Activated CD8-positive, alpha-beta T cell treated with anti-CD3 and anti-CD28 coated beads, Interleukin-2, amount 10 ng/mL, durations not matched to agents 7 days and 5 days (primary cell): ENCODE measurements at regions not wholly inside any gene's neighbourhood (a gene's known extent, or its start where the extent isn't known, plus 50 kb on each side); places are given as distances from the start of the nearest gene placed in this dataset.

Source experiments
- ATAC-seq: fragments of 150-1000 bp; cut with Tn5 transposase; one replicate; pipeline ENCODE4 v1.10.0; 2021; ENCODE audit warnings: moderate library complexity
- CTCF ChIA-PET: fragments of 350-600 bp; sonication (Branson Sonifier 250); formaldehyde crosslinking; loops from one replicate; lab custom pipeline; 2021; ENCODE audit warnings: antibody characterized with exemption; lab: Charles Lee
- POLR2A ChIA-PET: fragments of 350-600 bp; sonication (Branson Sonifier 250); formaldehyde crosslinking; loops from one replicate; lab custom pipeline; 2021; ENCODE audit warnings: antibody characterized with exemption; lab: Charles Lee
- DNase-seq: peaks from one replicate; pipeline ENCODE4 v3.0.0-alpha.2; 2020
- H3K27ac Mint-ChIP-seq: one replicate; pipeline ENCODE4 v1.8.0; 2021; ENCODE audit warnings: mild to moderate bottlenecking, mixed read lengths
- H3K27me3 Mint-ChIP-seq: one replicate; pipeline ENCODE4 v1.8.0; 2021; ENCODE audit warnings: low read depth, mixed read lengths
- H3K36me3 Mint-ChIP-seq: one replicate; pipeline ENCODE4 v1.8.0; 2021; ENCODE audit warnings: low read depth, mixed read lengths
- H3K4me1 Mint-ChIP-seq: one replicate; pipeline ENCODE4 v1.8.0; 2021; ENCODE audit warnings: low read depth, mixed read lengths
- H3K4me3 Mint-ChIP-seq: one replicate; pipeline ENCODE4 v1.8.0; 2021; ENCODE audit warnings: mild to moderate bottlenecking, mixed read lengths
- H3K9me3 Mint-ChIP-seq: one replicate; pipeline ENCODE4 v1.8.0; 2022; ENCODE audit warnings: mixed read lengths; ENCODE audit not compliant: insufficient read depth

GRCh38 chr7:136210079-136210478 is 232.9 kb upstream of the MTPN start:
- no peaks in the 10 kb centered on the region for H3K27me3 Mint-ChIP-seq
- no peaks in the 10 kb centered on the region for H3K36me3 Mint-ChIP-seq
- POLR2A ChIA-PET = no interaction called here
- CTCF ChIA-PET = no interaction called here
- no peak overlapping the region for H3K4me3 Mint-ChIP-seq
- H3K4me1 Mint-ChIP-seq = no peaks in the 10 kb centered on the region
- no peaks in the 10 kb centered on the region for H3K9me3 Mint-ChIP-seq
- DNase-seq (no peak), ATAC-seq (no peak)
- no peak overlapping the region for H3K27ac Mint-ChIP-seq

GRCh38 chr7:136205956-136206355 is 228.8 kb upstream of the MTPN start:
- no peaks in the 10 kb centered on the region for H3K9me3 Mint-ChIP-seq
- no peaks in the 10 kb centered on the region for H3K27me3 Mint-ChIP-seq
- DNase-seq (no peak), ATAC-seq (no peak)
- ChIA-PET CTCF (no interaction called here), POLR2A (no interaction called here)
- no peaks in the 10 kb centered on the region for H3K4me1 Mint-ChIP-seq
- H3K27ac Mint-ChIP-seq = no peak overlapping the region
- no peak overlapping the region for H3K4me3 Mint-ChIP-seq
- H3K36me3 Mint-ChIP-seq = no peaks in the 10 kb centered on the region

- H3K9me3 Mint-ChIP-seq = peaks cover 11% of the 10 kb centered on the region
- H3K36me3 Mint-ChIP-seq = no peaks in the 10 kb centered on the region
- ATAC-seq = no peak
- no peaks in the 10 kb centered on the region for H3K27me3 Mint-ChIP-seq
- ChIA-PET CTCF (no interaction called here), POLR2A (no interaction called here)
- H3K4me1 Mint-ChIP-seq = no peaks in the 10 kb centered on the region
- no peak for DNase-seq
- no peak overlapping the region for H3K27ac Mint-ChIP-seq
- H3K4me3 Mint-ChIP-seq = no peak overlapping the region
Observed at GRCh38 chr7:136198168-136198567, 221.0 kb upstream of the MTPN start.

GRCh38 chr7:136194878-136195277 is 217.7 kb upstream of the MTPN start:
- CTCF ChIA-PET = no interaction called here
- H3K9me3 Mint-ChIP-seq = peaks cover 11% of the 10 kb centered on the region
- H3K27me3 Mint-ChIP-seq = no peaks in the 10 kb centered on the region
- no peaks in the 10 kb centered on the region for H3K36me3 Mint-ChIP-seq
- DNase-seq (no peak), ATAC-seq (no peak)
- H3K4me3 Mint-ChIP-seq = no peak overlapping the region
- H3K4me1 Mint-ChIP-seq = no peaks in the 10 kb centered on the region
- no peak overlapping the region for H3K27ac Mint-ChIP-seq
- POLR2A ChIA-PET = no interaction called here

- Mint-ChIP-seq H3K9me3 (peaks cover 11% of the 10 kb centered on the region), H3K27me3 (no peaks in the 10 kb centered on the region), H3K4me3 (no peak overlapping the region), H3K4me1 (no peaks in the 10 kb centered on the region), H3K36me3 (no peaks in the 10 kb centered on the region), H3K27ac (no peak overlapping the region)
- ATAC-seq (no peak), DNase-seq (no peak)
- ChIA-PET CTCF (no interaction called here), POLR2A (no interaction called here)
Observed at GRCh38 chr7:136193940-136194339, 216.8 kb upstream of the MTPN start.

GRCh38 chr7:136189506-136189998 is 212.4 kb upstream of the MTPN start:
- H3K9me3 Mint-ChIP-seq = no peaks in the 10 kb centered on the region
- no peaks in the 10 kb centered on the region for H3K36me3 Mint-ChIP-seq
- no peaks in the 10 kb centered on the region for H3K27me3 Mint-ChIP-seq
- ChIA-PET POLR2A (no interaction called here), CTCF (no interaction called here)
- H3K27ac Mint-ChIP-seq = no peak overlapping the region
- DNase-seq (no peak), ATAC-seq (no peak)
- H3K4me1 Mint-ChIP-seq = no peaks in the 10 kb centered on the region
- no peak overlapping the region for H3K4me3 Mint-ChIP-seq

GRCh38 chr7:136186281-136186680 is 209.1 kb upstream of the MTPN start:
- CTCF ChIA-PET = no interaction called here
- POLR2A ChIA-PET = no interaction called here
- no peaks in the 10 kb centered on the region for H3K4me1 Mint-ChIP-seq
- H3K9me3 Mint-ChIP-seq = no peaks in the 10 kb centered on the region
- DNase-seq (no peak), ATAC-seq (no peak)
- no peaks in the 10 kb centered on the region for H3K36me3 Mint-ChIP-seq
- no peak overlapping the region for H3K27ac Mint-ChIP-seq
- no peaks in the 10 kb centered on the region for H3K27me3 Mint-ChIP-seq
- H3K4me3 Mint-ChIP-seq = no peak overlapping the region

- H3K27me3 Mint-ChIP-seq = no peaks in the 10 kb centered on the region
- ChIA-PET POLR2A (no interaction called here), CTCF (no interaction called here)
- H3K9me3 Mint-ChIP-seq = no peaks in the 10 kb centered on the region
- no peaks in the 10 kb centered on the region for H3K4me1 Mint-ChIP-seq
- H3K36me3 Mint-ChIP-seq = no peaks in the 10 kb centered on the region
- ATAC-seq = no peak
- no peak overlapping the region for H3K27ac Mint-ChIP-seq
- DNase-seq = no peak
- no peak overlapping the region for H3K4me3 Mint-ChIP-seq
Observed at GRCh38 chr7:136184719-136185118, 207.6 kb upstream of the MTPN start.

GRCh38 chr7:136183981-136184380 is 206.8 kb upstream of the MTPN start:
- ATAC-seq = no peak
- CTCF ChIA-PET = no interaction called here
- Mint-ChIP-seq H3K36me3 (no peaks in the 10 kb centered on the region), H3K27me3 (no peaks in the 10 kb centered on the region), H3K9me3 (no peaks in the 10 kb centered on the region), H3K27ac (no peak overlapping the region), H3K4me3 (no peak overlapping the region), H3K4me1 (peaks cover 4% of the 10 kb centered on the region)
- POLR2A ChIA-PET = no interaction called here
- DNase-seq = no peak

- ATAC-seq = no peak
- ChIA-PET CTCF (no interaction called here), POLR2A (no interaction called here)
- no peak overlapping the region for H3K4me3 Mint-ChIP-seq
- H3K9me3 Mint-ChIP-seq = no peaks in the 10 kb centered on the region
- no peak overlapping the region for H3K27ac Mint-ChIP-seq
- H3K27me3 Mint-ChIP-seq = no peaks in the 10 kb centered on the region
- no peaks in the 10 kb centered on the region for H3K36me3 Mint-ChIP-seq
- DNase-seq = no peak
- H3K4me1 Mint-ChIP-seq = peaks cover 4% of the 10 kb centered on the region
Observed at GRCh38 chr7:136180984-136181383, 203.8 kb upstream of the MTPN start.

- H3K36me3 Mint-ChIP-seq = no peaks in the 10 kb centered on the region
- DNase-seq (no peak), ATAC-seq (no peak)
- POLR2A ChIA-PET = no interaction called here
- no peak overlapping the region for H3K4me3 Mint-ChIP-seq
- CTCF ChIA-PET = no interaction called here
- H3K4me1 Mint-ChIP-seq = peaks cover 4% of the 10 kb centered on the region
- no peaks in the 10 kb centered on the region for H3K9me3 Mint-ChIP-seq
- H3K27ac Mint-ChIP-seq = no peak overlapping the region
- H3K27me3 Mint-ChIP-seq = no peaks in the 10 kb centered on the region
Observed at GRCh38 chr7:136179851-136180721, 202.9 kb upstream of the MTPN start.

- no peak for ATAC-seq
Observed at GRCh38 chr7:136179154-136179553, 202.0 kb upstream of the MTPN start.

More at GRCh38 chr7:136179154-136179553, 202.0 kb upstream of the MTPN start:
- H3K36me3 Mint-ChIP-seq = no peaks in the 10 kb centered on the region
- no peak overlapping the region for H3K27ac Mint-ChIP-seq
- H3K4me3 Mint-ChIP-seq = no peak overlapping the region
- CTCF ChIA-PET = no interaction called here
- POLR2A ChIA-PET = no interaction called here
- no peaks in the 10 kb centered on the region for H3K9me3 Mint-ChIP-seq
- H3K27me3 Mint-ChIP-seq = no peaks in the 10 kb centered on the region
- H3K4me1 Mint-ChIP-seq = peaks cover 4% of the 10 kb centered on the region
- DNase-seq = no peak
